ENCODE measurements at regions not wholly inside any gene's neighbourhood (a gene's known extent, or its start where the extent isn't known, plus 50 kb on each side); places are given as distances from the start of the nearest gene placed in this dataset.
A peak's percentile ranks its signal among the peaks of the same experiment; 100 is the strongest.

DNA sequence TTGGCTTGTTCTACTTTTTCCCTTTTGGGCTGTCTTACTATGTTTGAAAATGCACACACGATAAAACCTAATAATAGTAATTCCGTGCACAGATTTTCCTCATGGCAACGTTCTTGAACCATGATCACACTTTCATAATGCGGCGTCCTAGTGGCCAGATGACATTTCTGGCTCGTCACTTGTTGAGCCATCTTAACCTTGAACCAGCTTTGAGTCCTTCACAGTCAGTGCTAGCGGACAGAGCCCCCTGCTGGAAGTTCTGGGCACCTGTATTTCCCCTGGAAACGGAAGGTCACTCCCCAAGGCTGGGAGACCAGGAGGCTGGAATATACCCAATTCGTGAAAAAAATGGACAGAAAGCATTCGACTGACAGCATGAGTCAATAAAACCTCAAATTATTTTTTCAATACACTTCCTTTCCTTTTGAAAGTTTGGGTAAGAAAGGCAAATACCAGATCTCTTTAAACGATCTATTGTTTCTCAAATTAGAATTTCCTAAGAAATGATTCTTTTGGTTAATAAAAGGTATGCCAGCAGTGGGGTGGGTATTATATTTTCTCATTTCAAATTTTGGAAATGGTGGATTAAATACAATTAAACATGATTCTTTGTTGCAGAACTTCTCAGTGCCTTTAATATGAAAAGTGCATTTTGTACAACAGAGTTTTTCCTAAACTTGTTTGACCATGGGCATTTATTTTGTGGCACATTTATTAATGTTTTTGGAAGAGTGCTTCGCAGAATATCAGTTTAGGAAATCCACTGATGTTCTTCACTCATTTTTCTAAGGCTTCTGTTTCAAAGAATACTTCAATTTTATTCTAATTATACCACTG lies 542.3 kb downstream of the QKI start:
- Histone ChIP-seq H3K9me3 (ENCODE audit: low read length) (peaks cover 4% of the 10 kb centered on the region), H3K4me1 (ENCODE audit: insufficient read depth, low read length) (peaks cover 13% of the 10 kb centered on the region), H3K27me3 (ENCODE audit: insufficient read depth, low read length) (no peaks in the 10 kb centered on the region), H3K36me3 (ENCODE audit: insufficient read depth, low read length) (no peaks in the 10 kb centered on the region), H2AFZ (ENCODE audit: low read depth, low read length) (no peak overlapping the region), H3K4me3 (ENCODE audit: low read length) (no peak overlapping the region)

DNA sequence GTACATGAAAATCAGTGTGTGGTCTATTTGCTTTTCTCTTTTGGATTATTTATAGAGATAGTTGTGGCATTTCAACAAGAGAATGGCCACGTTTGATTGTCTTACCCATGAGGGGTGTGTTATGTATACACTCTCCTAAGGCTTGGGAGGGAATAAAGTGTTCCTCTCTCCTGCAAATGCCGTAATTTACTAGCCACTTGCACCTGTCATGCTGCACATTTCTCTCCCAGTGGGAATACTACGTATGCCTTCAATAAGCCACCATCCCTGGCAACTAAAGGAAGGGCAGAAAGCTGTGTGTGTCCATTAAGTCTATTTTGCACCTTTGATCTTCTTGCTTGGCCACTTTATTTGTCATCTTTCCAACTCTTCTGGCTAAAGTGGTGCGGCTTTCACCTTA lies 541.2 kb downstream of the QKI start:
- Histone ChIP-seq H3K4me1 (ENCODE audit: insufficient read depth, low read length) (peaks cover 13% of the 10 kb centered on the region), H3K4me3 (ENCODE audit: low read length) (no peak overlapping the region), H3K27me3 (ENCODE audit: insufficient read depth, low read length) (no peaks in the 10 kb centered on the region), H3K9me3 (ENCODE audit: low read length) (peaks cover 7% of the 10 kb centered on the region), H3K36me3 (ENCODE audit: insufficient read depth, low read length) (no peaks in the 10 kb centered on the region), H2AFZ (ENCODE audit: low read depth, low read length) (no peak overlapping the region)

DNA sequence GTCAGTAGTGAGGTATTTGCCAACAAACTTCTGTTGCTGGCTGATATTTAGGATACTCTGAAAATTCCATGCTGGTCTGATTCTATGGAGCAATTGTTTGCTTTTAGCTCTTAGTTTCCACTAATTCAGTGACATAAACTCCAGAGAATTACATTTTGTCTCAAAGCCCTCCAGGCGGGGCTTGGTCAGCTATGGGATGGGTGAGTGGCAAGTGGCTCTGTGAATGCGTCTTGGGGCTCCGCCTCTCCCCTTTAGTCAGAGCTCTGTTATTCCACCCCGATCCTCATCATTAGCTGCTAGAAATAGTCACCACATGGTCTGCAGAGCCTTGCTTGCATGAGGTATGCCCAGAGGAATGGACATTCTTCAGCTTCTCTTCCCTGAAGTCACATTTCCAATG lies 540.6 kb downstream of the QKI start:
- peaks cover 13% of the 10 kb centered on the region for H3K4me1 ChIP-seq (ENCODE audit: insufficient read depth, low read length)
- peaks cover 7% of the 10 kb centered on the region for H3K9me3 ChIP-seq (ENCODE audit: low read length)
- H3K4me3 ChIP-seq (ENCODE audit: low read length), result no peak overlapping the region
- no peaks in the 10 kb centered on the region for H3K27me3 ChIP-seq (ENCODE audit: insufficient read depth, low read length)
- no peaks in the 10 kb centered on the region for H3K36me3 ChIP-seq (ENCODE audit: insufficient read depth, low read length)
- no peak overlapping the region for H2AFZ ChIP-seq (ENCODE audit: low read depth, low read length)

DNA sequence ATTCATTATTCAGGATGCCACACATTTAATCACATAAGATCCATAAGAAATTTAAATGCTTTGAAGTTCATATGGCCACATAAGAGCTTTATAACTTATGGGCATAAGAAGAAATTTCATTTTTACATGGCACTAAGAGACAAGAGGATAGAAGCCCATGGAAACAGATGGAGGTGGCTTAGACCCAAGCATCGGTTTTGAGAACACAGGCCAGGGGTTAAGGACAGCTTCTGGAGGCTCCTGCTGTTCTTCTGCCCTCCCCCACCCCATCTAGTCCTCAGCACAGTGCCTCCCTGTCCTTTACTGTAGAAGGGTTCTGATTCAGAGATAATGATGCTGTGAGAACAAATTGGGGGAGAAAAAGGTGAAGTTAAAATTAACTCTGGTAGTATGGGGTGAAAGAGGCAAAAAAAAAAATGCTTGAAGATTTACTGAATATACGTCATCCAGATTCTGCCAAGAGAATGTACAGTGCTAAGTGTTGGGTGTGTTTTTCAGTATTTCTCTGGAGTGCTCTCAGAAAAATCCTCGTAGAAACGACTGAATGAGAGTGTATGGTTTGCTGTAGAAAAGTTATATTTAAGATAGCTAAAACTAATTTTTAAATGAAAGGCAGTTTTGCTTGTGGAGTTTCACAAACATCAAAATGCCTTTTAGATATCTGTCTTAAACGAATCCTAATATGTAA lies 539.7 kb downstream of the QKI start:
- Histone ChIP-seq H3K36me3 (ENCODE audit: insufficient read depth, low read length) (no peaks in the 10 kb centered on the region), H3K4me3 (ENCODE audit: low read length) (no peak overlapping the region), H2AFZ (ENCODE audit: low read depth, low read length) (no peak overlapping the region), H3K4me1 (ENCODE audit: insufficient read depth, low read length) (peaks cover 13% of the 10 kb centered on the region), H3K9me3 (ENCODE audit: low read length) (peaks cover 7% of the 10 kb centered on the region), H3K27me3 (ENCODE audit: insufficient read depth, low read length) (no peaks in the 10 kb centered on the region)

DNA sequence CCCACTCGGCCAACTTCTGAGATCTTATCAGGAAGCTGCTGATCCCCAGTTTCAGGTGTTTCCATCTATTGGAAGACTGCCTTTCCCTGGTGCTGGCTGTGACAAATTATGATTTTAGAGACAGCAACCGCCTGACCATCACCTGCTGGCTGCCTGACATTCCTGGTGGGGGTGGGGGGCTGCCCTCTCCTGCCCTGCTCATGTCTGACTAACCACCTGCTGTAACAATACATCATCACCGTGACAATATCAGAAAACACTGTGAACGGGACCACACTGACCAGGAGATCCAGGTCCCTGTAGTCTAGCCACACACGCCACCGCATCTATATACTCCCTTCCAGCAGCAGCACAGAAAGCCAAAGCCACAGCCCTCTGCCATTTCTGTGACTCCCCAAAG lies 537.5 kb downstream of the QKI start:
- H3K27me3 ChIP-seq (ENCODE audit: insufficient read depth, low read length), result no peaks in the 10 kb centered on the region
- H3K9me3 ChIP-seq (ENCODE audit: low read length), result peaks cover 7% of the 10 kb centered on the region
- no peaks in the 10 kb centered on the region for H3K36me3 ChIP-seq (ENCODE audit: insufficient read depth, low read length)
- H3K4me3 ChIP-seq (ENCODE audit: low read length), result no peak overlapping the region
- peaks cover 4% of the 10 kb centered on the region for H3K4me1 ChIP-seq (ENCODE audit: insufficient read depth, low read length)
- no peak overlapping the region for H2AFZ ChIP-seq (ENCODE audit: low read depth, low read length)

DNA sequence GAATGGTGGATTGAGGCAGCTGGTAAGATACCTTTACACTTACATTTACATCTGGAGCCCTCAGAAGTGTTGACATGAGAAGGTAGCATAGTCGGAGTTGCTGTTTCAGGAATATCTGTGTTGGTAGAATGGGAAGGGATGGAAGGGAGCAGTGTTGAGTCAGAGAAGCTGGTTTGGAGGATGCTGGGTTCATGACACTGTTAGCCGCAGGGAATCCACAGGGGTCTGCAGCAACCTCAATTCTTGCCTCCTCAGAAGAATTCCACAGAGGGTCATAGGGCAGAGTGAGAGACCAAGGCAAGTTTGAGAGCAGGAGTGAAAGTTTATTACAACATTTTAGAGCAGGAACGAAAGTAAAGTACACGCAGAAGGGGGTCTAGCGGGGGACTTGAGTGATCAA lies 536.8 kb downstream of the QKI start:
- Histone ChIP-seq H3K4me1 (ENCODE audit: insufficient read depth, low read length) (peaks cover 11% of the 10 kb centered on the region), H2AFZ (ENCODE audit: low read depth, low read length) (no peak overlapping the region), H3K36me3 (ENCODE audit: insufficient read depth, low read length) (no peaks in the 10 kb centered on the region), H3K4me3 (ENCODE audit: low read length) (no peak overlapping the region), H3K27me3 (ENCODE audit: insufficient read depth, low read length) (no peaks in the 10 kb centered on the region), H3K9me3 (ENCODE audit: low read length) (peaks cover 7% of the 10 kb centered on the region)

DNA sequence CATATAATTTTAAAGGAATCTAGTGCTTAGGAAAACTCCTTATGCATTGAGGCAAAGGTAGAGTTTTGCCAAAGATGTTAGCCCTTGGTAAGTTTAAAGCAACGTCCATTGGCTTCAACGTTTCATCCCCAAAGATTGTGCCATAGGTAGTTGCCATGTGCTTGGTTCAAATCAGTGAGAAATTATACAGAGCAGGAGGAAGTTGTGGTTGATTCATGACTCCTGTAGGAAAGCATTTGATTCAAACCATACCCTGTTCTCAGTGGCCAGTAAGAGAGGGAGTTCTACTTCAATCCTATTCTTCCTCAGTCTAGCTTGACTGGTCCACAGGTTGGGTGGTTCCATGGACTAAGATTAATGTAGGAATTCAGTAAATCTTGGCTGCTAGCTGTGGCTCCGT lies 535.6 kb downstream of the QKI start:
- H2AFZ ChIP-seq (ENCODE audit: low read depth, low read length), result no peak overlapping the region
- H3K27me3 ChIP-seq (ENCODE audit: insufficient read depth, low read length), result no peaks in the 10 kb centered on the region
- peaks cover 7% of the 10 kb centered on the region for H3K9me3 ChIP-seq (ENCODE audit: low read length)
- no peak overlapping the region for H3K4me3 ChIP-seq (ENCODE audit: low read length)
- H3K4me1 ChIP-seq (ENCODE audit: insufficient read depth, low read length), result peaks cover 22% of the 10 kb centered on the region
- H3K36me3 ChIP-seq (ENCODE audit: insufficient read depth, low read length), result no peaks in the 10 kb centered on the region

DNA sequence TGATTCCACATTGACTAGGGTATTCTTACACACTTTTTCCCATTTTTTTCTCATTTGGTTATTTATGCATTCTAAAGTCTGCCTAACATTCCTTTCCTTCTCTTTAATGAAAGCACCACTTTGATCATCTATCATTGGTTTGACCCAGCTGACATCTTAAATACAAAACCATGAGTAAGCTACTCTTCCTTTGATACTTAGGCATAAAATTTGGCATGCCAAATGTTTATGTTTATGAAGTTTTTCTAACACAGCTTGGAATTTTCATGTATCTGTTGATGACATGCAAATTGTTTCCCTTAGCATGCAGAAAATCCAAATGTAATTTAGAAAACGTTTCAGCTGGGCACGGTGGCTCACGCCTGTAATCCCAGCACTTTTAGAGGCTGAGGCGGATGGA lies 534.9 kb downstream of the QKI start:
- Histone ChIP-seq H2AFZ (ENCODE audit: low read depth, low read length) (no peak overlapping the region), H3K27me3 (ENCODE audit: insufficient read depth, low read length) (no peaks in the 10 kb centered on the region), H3K9me3 (ENCODE audit: low read length) (peaks cover 3% of the 10 kb centered on the region), H3K36me3 (ENCODE audit: insufficient read depth, low read length) (no peaks in the 10 kb centered on the region), H3K4me3 (ENCODE audit: low read length) (no peak overlapping the region), H3K4me1 (ENCODE audit: insufficient read depth, low read length) (peaks cover 30% of the 10 kb centered on the region)

DNA sequence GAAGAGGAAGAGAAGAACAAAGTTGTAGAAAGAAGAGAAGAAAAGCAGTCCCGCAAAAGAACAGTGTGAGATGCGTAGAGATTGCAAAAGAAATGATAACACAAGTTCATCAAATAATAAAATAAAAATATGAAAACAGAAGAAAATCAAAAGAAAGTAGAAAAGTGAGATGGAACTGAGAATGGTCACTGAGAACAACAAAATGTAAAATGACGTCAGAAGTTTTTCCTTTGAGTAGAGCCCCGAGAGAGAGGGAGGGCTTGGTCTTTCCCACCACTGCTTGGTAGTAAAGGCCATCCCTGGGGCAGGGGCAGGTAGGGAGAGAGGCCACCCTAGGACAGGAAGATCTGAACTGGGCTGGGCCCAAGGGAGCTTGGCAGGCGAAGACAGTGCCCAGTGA lies 533.7 kb downstream of the QKI start:
- Histone ChIP-seq H3K36me3 (ENCODE audit: insufficient read depth, low read length) (no peaks in the 10 kb centered on the region), H3K4me1 (ENCODE audit: insufficient read depth, low read length) (peaks cover 34% of the 10 kb centered on the region), H3K9me3 (ENCODE audit: low read length) (peaks cover 3% of the 10 kb centered on the region), H3K4me3 (ENCODE audit: low read length) (no peak overlapping the region), H3K27me3 (ENCODE audit: insufficient read depth, low read length) (no peaks in the 10 kb centered on the region), H2AFZ (ENCODE audit: low read depth, low read length) (no peak overlapping the region)

DNA sequence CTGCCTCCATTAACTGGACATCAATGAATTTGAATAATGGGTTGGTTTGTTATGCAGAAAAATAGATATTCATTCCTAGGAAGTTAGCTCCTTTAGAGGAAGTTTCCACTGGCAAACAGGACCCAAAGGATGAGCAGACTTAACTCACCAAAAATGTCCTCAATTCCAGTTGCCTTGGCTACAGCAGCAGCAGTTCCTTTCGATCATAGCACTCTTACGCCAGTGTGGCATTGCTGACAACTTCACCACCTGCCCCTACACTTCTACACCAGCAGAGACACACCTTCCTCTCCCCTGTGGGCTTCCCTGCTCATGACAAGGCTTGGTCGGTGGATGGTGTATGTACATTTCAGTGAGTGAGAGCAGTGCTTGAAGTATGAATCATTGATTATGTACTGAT lies 532.8 kb downstream of the QKI start:
- H3K4me1 ChIP-seq (ENCODE audit: insufficient read depth, low read length), result peaks cover 44% of the 10 kb centered on the region
- H3K4me3 ChIP-seq (ENCODE audit: low read length), result no peak overlapping the region
- peaks cover 3% of the 10 kb centered on the region for H3K9me3 ChIP-seq (ENCODE audit: low read length)
- no peaks in the 10 kb centered on the region for H3K36me3 ChIP-seq (ENCODE audit: insufficient read depth, low read length)
- H2AFZ ChIP-seq (ENCODE audit: low read depth, low read length), result no peak overlapping the region
- no peaks in the 10 kb centered on the region for H3K27me3 ChIP-seq (ENCODE audit: insufficient read depth, low read length)

DNA sequence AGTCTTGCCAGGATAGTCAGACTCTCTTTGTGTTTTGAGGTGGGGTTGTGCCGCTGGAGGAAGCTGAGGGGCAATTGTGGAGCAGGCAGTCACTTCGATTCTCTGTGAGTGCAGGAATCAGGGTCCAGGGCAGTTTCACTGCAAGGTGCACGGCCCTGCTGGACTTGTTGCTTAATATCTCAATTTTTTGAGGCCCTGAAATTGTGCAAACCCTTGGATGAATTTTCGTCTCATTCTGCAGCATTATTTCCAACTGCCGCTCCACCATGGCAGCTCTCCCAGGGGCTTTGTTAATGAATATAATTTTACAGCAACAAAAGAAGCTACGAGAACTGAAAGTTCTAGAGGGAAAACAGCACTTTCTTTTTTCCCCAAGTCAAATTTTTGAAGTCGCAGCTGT lies 531.9 kb downstream of the QKI start:
- peaks cover 52% of the 10 kb centered on the region for H3K4me1 ChIP-seq (ENCODE audit: insufficient read depth, low read length)
- H3K9me3 ChIP-seq (ENCODE audit: low read length), result peaks cover 3% of the 10 kb centered on the region
- H3K27me3 ChIP-seq (ENCODE audit: insufficient read depth, low read length), result no peaks in the 10 kb centered on the region
- H2AFZ ChIP-seq (ENCODE audit: low read depth, low read length), result no peak overlapping the region
- no peak overlapping the region for H3K4me3 ChIP-seq (ENCODE audit: low read length)
- no peaks in the 10 kb centered on the region for H3K36me3 ChIP-seq (ENCODE audit: insufficient read depth, low read length)

DNA sequence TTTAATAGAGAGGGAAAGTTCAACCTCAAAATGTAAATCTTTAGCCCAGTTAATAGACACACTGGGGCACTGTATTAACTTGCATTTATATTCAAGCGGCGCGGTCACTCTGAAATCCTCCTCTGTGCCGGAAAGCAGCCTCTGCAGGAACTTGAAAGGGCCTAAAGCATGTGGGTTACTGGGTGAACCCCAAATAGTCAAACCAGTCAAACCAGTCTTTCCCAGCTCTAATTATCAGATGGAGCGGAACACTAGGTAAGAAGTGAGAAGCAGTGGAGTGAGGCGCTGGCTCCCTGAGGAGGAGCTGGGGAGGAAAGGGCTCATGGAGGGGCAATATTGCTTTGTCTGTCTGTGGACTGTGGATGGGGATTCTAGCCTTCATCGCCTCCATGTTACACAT lies 531.3 kb downstream of the QKI start:
- H2AFZ ChIP-seq (ENCODE audit: low read depth, low read length), result no peak overlapping the region
- no peaks in the 10 kb centered on the region for H3K27me3 ChIP-seq (ENCODE audit: insufficient read depth, low read length)
- no peaks in the 10 kb centered on the region for H3K9me3 ChIP-seq (ENCODE audit: low read length)
- no peaks in the 10 kb centered on the region for H3K36me3 ChIP-seq (ENCODE audit: insufficient read depth, low read length)
- H3K4me3 ChIP-seq (ENCODE audit: low read length), result no peak overlapping the region
- peaks cover 56% of the 10 kb centered on the region for H3K4me1 ChIP-seq (ENCODE audit: insufficient read depth, low read length)

DNA sequence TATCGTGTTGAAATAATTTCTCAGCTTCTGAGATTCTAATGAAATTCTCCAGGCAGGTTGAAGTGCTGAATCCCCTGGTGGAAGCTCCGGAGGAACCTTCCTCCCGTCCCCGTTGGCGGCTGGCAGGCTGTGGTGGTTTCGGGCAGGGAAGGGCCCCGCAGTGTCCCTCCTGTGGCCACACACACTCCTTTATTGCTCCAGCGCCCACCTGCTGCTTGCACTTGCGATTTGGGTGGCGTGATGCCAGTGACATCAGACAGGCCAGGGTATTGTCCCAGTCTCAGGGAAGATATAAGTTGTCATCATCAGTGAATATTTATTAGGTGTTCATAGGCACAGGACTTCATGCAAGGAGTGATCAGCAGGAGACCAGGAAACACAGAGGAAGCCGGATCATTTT lies 530.4 kb downstream of the QKI start:
- no peaks in the 10 kb centered on the region for H3K27me3 ChIP-seq (ENCODE audit: insufficient read depth, low read length)
- H2AFZ ChIP-seq (ENCODE audit: low read depth, low read length), result no peak overlapping the region
- H3K4me1 ChIP-seq (ENCODE audit: insufficient read depth, low read length), result peaks cover 65% of the 10 kb centered on the region
- no peaks in the 10 kb centered on the region for H3K36me3 ChIP-seq (ENCODE audit: insufficient read depth, low read length)
- H3K9me3 ChIP-seq (ENCODE audit: low read length), result no peaks in the 10 kb centered on the region
- H3K4me3 ChIP-seq (ENCODE audit: low read length), result peak overlapping the region; percentile 2

All from neuron (in vitro differentiated cells).